Ascending aorta (tissue), 2 donors: ENCODE measurements at regions not wholly inside any gene's neighbourhood (a gene's known extent, or its start where the extent isn't known, plus 50 kb on each side); places are given as distances from the start of the nearest gene placed in this dataset.
"Not testable (repeated sequence)": the region's sequence is repeated elsewhere in the genome, so short reads cannot be mapped to it uniquely, and the experiment has no call there.

Experiments used
- DNase-seq, 2 donors: peaks; one replicate each; pipeline ENCODE4 v3.0.0-alpha.2; 2019; ENCODE audit warnings: low spot score in 2 of 2
- H3K27ac ChIP-seq, 2 donors: fragments of 200-600 bp; sonication (generic); one replicate each; pipeline ENCODE4 v1.5.1; 2016 to 2017; ENCODE audit warnings: mild to moderate bottlenecking in 1 of 2
- H3K27me3 ChIP-seq: fragments of 200-600 bp; sonication (generic); one replicate; pipeline ENCODE4 v1.5.1; 2017
- H3K36me3 ChIP-seq, 2 donors: fragments of 200-600 bp; sonication (generic); one replicate each; pipeline ENCODE4 v1.5.1; 2016
- H3K4me1 ChIP-seq, 2 donors: fragments of 200-600 bp; sonication (generic); one replicate each; pipeline ENCODE4 v1.5.1; 2016 to 2017; ENCODE audit warnings: mild to moderate bottlenecking in 1 of 2
- H3K4me3 ChIP-seq, 2 donors: fragments of 200-600 bp; sonication (generic); one replicate each; pipeline ENCODE4 v1.5.1; 2016 to 2017; ENCODE audit warnings: mild to moderate bottlenecking in 1 of 2
- H3K9me3 ChIP-seq, 2 donors: fragments of 200-600 bp; sonication (generic); one replicate each; pipeline ENCODE4 v1.5.1; 2016
- intact Hi-C: fragments of 100-400 bp; cut with DNase I; formaldehyde crosslinking; loops from one replicate; pipeline ENCODE4 v1.15.1; 2023

DNA sequence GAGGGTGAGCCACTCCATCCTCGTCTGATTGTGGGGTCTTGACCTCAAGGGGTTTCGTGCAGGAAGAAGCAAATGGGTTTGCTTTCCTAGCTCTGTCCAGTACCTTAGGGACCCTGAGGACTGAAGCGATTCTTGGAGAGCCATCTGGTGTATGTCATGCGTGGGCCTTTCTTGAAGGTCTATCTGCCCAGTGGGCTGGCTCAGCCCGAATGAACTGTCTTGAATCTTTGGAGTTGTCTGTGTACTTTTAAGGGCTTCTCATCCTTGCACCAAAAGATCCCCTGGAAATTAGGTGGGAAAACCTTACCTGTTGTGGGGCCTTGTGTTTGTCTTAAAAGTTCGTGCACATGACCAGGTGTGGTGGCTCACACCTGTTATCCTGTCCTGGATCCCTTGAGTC, 135.4 kb upstream of the ERV3-1 start:
- H3K27me3 ChIP-seq, intact Hi-C loops, DNase-seq, H3K4me3 ChIP-seq, H3K36me3 ChIP-seq, H3K9me3 ChIP-seq, H3K27ac ChIP-seq, H3K4me1 ChIP-seq: not testable (repeated sequence)

DNA sequence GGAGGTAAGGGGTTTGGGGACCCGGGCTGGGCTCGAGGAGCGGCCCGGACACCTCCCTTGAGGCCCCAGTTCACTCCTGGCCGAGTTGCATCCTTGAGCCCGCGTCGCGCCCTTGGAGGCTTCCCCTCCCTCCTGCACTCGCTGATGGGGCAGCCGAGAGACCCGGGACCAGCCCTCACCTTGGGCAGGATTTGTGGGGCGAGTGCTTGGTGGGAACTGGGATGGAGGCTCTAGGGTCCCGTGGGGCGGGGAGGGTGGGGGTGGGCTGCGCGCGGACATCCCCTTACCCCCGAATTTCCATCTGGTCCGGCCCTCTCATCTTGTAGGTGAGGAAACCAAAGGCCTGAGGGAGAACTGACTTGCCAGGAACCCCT, 134.9 kb upstream of the ERV3-1 start:
- peak overlapping the region in 1 of 2 donors; percentile 71 for H3K4me3 ChIP-seq
- DNase-seq = peak in 1 of 2 donors; percentile 53
- H3K27ac ChIP-seq, H3K27me3 ChIP-seq, H3K9me3 ChIP-seq, H3K4me1 ChIP-seq, intact Hi-C loops, H3K36me3 ChIP-seq: not testable (repeated sequence)

DNA sequence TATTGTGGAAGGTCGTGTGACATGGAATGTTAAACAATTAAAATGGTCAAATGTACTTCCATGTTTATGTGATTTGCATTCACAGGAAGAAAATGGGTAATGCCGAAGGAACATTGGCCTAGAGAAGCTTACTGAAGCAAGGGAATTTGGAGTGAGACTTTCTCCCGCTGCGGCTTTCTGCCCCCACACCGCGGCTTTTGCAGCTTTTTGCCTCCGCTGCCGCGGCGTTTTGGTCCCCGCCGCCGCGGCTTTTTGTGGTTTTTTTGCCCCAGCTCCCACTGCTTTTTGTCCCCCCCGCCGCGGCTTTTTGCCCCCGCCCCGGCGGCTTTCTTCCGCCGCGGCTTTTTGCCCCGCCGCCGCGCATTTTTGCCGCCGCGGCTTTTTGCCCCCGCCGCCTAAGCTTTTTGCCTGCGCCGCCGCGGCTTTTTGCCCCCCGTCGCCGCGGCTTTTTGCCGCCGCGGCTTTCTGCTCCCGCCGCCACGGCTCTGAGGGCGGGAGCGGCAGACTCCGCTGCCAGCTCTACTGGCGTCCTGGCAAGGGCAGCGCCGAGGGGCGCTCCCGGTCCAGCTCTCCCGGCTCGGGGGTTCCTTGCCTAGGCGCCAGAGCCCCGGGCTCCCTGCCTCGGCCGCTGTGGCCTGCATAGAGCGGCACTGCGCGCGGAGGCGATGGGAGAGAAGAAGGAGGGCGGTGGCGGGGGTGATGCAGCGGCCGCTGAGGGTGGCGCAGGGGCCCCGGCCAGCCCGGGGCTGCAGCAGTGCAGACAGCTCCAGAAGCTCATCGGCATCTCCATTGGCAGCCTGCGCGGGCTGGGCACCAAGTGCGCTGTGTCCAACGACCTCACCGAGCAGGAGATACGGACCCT, 134.3 kb upstream of the ERV3-1 start:
- H3K27ac ChIP-seq, H3K36me3 ChIP-seq, DNase-seq, H3K27me3 ChIP-seq, H3K4me1 ChIP-seq, H3K9me3 ChIP-seq, intact Hi-C loops: not testable (repeated sequence)
- peak overlapping the region in 1 of 2 donors; percentile 71 for H3K4me3 ChIP-seq

DNA sequence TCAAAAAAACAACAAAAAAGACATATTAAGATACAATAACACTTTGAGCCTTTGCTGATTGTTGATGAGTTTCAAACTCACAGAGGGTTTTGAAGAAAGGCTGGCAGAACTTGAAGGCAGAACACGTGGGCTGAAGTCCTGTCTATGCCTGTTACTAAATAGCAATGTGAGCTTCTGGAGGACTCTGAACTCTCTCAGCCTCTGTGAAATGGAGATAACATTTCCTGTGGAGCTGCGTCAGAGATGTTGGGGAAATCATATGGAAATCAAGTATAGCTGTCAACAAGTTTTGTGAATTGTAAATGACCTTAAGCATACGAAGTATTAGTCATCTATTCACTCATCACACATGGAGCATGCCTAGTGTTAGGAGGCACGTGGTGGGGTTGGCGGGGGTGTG, 130.4 kb upstream of the ERV3-1 start:
- H3K27me3 ChIP-seq, DNase-seq, H3K27ac ChIP-seq, H3K9me3 ChIP-seq, H3K4me1 ChIP-seq, intact Hi-C loops, H3K4me3 ChIP-seq, H3K36me3 ChIP-seq: not testable (repeated sequence)

DNA sequence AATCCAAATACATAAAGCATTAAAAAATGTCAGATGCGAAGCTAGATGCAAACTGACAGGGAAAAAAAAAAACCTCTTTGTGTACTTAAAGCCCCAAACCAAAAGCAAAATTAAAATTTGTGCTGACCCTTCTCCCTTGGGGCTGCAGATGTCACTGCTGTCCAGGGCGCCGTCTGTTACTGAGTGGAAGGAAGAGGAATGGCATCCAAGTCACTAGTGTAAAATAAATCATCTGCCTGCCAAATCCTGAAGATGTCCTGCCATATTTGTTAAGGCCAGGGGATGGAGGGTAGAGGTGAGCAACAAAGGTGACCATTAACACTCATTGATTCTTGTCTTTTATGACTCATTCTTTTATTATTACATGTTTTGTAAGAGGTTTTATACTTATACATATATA, 126.6 kb upstream of the ERV3-1 start:
- intact Hi-C loops, H3K27me3 ChIP-seq, H3K9me3 ChIP-seq, H3K27ac ChIP-seq, H3K4me1 ChIP-seq, H3K36me3 ChIP-seq, DNase-seq, H3K4me3 ChIP-seq: not testable (repeated sequence)

DNA sequence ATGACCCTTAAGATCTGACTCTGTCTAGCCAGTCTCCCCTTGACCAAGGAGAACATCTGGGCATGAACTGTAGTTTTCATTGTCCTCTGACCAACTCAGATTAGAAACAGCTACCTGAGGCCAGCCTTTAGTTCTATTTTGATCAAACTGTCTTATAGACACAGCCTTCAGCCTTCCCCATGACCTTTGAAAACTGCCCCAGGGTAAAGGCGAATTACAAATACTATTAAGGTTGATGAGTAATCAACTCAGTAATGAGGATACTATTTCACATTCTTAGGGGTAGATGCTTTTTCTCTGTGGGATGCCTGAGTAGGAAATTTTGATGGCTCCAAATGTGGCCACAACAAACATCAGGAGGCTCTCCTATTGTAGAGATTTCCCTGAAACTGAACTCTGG, 125.8 kb upstream of the ERV3-1 start:
- intact Hi-C loops, H3K36me3 ChIP-seq, H3K4me3 ChIP-seq: not testable (repeated sequence)

DNA sequence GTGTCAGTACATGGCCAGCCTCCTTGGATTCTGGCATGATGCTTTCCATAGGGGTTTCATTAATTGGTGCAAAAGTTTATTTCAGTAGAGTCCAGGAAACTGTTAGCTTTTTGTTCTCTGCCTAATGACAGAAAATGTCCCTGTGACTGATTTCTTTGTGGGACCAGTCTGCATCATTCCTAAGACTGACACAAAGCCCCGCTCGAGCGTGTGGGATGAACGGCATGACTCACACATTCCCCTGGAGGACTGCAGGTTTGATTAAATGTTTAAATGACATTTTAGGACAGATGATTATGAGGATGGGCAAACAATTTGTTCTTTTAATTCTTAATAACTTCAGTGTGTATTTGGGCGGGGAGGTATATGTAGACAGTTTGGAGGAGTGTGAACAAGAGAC, 120.9 kb upstream of the ERV3-1 start:
- H3K27ac ChIP-seq, H3K4me1 ChIP-seq, DNase-seq, H3K4me3 ChIP-seq, intact Hi-C loops, H3K36me3 ChIP-seq, H3K27me3 ChIP-seq, H3K9me3 ChIP-seq: not testable (repeated sequence)

More for the DNA sequence above, 125.8 kb upstream of the ERV3-1 start:
- not testable (repeated sequence) for H3K4me1 ChIP-seq, H3K27ac ChIP-seq, H3K9me3 ChIP-seq, DNase-seq, H3K27me3 ChIP-seq

DNA sequence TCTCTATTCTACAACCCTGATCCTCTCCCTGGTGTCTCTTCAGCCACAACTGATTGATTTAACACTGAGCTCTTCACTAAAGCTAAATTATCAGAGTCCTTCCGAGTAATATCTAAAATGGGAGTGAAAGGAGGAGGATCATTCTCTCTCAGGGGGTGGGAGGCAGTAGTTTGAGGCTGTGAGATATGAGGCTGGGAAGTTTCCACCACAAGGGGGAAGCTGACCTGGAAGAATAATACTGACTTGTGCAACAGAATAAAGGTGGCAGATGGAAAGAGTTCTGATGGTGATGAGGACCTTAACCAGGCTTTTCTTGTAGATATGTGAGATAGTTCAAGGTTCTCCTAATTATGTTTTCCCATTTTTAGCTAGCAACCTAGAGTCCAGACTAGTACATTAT, 118.1 kb upstream of the ERV3-1 start:
- intact Hi-C loops, H3K27ac ChIP-seq, H3K9me3 ChIP-seq, H3K36me3 ChIP-seq, H3K4me3 ChIP-seq, H3K27me3 ChIP-seq, H3K4me1 ChIP-seq, DNase-seq: not testable (repeated sequence)

DNA sequence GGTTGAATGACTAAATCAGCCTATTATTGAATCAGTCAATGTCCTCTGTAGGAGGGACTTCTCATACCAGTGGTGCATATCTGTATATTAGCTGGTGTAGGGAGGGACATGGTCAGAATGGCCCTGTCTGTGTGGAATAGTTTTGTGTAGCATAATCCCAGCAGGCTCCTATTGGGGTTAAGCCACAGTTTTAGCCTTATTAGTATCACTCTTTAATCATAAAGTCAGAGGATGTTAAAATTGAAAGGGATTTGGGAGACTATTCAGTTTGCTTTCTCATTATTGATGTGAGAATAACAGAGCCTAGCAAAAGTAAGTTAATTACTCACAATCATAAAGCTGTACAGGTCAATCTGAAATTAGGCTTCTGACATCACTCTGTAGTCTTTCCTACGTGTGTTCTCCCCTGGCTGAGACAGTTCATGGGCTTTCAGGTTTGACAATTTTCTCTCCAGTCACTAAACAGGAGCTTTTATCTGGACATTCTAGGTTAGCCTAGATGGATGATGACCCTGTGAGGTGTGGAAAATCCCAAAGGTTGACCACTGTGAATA, 99.2 kb upstream of the ERV3-1 start:
- H3K27ac ChIP-seq, H3K27me3 ChIP-seq, H3K4me3 ChIP-seq, DNase-seq, H3K36me3 ChIP-seq, intact Hi-C loops, H3K9me3 ChIP-seq, H3K4me1 ChIP-seq: not testable (repeated sequence)

DNA sequence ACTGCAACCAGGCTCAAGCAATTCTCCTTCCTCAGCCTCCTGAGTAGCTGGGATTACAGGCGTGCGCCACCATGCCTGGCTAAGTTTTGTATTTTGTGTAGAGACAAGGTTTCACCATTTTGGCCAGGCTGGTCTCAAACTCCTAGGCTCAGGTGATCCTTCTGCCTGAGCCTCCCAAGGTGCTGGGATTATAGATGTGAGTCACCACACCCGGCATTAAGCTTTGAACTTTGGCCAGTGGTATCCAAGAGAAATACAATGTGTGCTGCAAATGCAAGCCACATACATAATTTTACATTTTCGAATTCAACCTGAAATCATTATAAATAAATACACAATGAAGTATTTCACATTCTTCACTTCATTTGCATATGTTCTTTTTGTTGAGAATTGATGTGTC, 94.0 kb upstream of the ERV3-1 start:
- H3K36me3 ChIP-seq, H3K4me3 ChIP-seq, DNase-seq, intact Hi-C loops, H3K27me3 ChIP-seq, H3K27ac ChIP-seq, H3K9me3 ChIP-seq, H3K4me1 ChIP-seq: not testable (repeated sequence)

DNA sequence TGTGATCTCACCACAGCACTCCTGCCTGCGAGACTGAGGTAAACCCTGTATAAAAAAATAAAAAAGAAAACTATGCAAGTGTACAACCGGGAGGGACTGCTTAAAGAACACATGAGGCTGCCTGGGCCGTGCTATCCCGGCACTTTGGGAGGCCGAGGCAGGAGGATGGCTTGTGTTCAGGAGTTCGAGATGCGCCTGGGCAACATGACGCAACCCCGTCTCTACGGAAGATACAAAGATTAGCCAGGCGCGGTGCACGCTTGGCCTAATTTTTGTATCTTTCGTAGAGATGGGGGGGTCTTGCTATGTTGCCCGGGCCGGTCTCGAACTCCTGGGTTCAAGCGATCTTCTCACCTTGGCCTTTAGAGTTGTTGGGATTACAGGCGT, 75.2 kb upstream of the ERV3-1 start:
- not testable (repeated sequence) for H3K4me1 ChIP-seq, DNase-seq, H3K9me3 ChIP-seq, H3K36me3 ChIP-seq, H3K27me3 ChIP-seq
- intact Hi-C loops = loop anchor here (5.0 kb wide), 2 partner anchors 44 to 84 kb away; no protein-coding TSS in a partner anchor
- peak overlapping the region; percentile 81 to 83 for H3K27ac ChIP-seq
- peak overlapping the region; percentile 65 to 72 for H3K4me3 ChIP-seq
